KOPT-K1 (cell line): ENCODE measurements at regions not wholly inside any gene's neighbourhood (a gene's known extent, or its start where the extent isn't known, plus 50 kb on each side); places are given as distances from the start of the nearest gene placed in this dataset.

Experiments used
- H3K27ac ChIP-seq: fragments of 200-600 bp; sonication (generic); 2 replicates; pipeline ENCODE4 v1.5.1; 2016; ENCODE audit warnings: antibody characterized with exemption, mild to moderate bottlenecking, low read depth, low read length; ENCODE audit not compliant: poor library complexity, severe bottlenecking
- H3K36me3 ChIP-seq: fragments of 200-600 bp; sonication (generic); 2 replicates; pipeline ENCODE4 v1.5.1; 2017; ENCODE audit warnings: antibody characterized with exemption, mild to moderate bottlenecking, low read length, moderate library complexity; ENCODE audit not compliant: insufficient read depth
- H3K9me3 ChIP-seq: fragments of 200-600 bp; sonication (generic); 2 replicates; pipeline ENCODE4 v1.5.1; 2017; ENCODE audit warnings: antibody characterized with exemption, low read length, mild to moderate bottlenecking; ENCODE audit not compliant: insufficient read depth, poor library complexity, severe bottlenecking

DNA sequence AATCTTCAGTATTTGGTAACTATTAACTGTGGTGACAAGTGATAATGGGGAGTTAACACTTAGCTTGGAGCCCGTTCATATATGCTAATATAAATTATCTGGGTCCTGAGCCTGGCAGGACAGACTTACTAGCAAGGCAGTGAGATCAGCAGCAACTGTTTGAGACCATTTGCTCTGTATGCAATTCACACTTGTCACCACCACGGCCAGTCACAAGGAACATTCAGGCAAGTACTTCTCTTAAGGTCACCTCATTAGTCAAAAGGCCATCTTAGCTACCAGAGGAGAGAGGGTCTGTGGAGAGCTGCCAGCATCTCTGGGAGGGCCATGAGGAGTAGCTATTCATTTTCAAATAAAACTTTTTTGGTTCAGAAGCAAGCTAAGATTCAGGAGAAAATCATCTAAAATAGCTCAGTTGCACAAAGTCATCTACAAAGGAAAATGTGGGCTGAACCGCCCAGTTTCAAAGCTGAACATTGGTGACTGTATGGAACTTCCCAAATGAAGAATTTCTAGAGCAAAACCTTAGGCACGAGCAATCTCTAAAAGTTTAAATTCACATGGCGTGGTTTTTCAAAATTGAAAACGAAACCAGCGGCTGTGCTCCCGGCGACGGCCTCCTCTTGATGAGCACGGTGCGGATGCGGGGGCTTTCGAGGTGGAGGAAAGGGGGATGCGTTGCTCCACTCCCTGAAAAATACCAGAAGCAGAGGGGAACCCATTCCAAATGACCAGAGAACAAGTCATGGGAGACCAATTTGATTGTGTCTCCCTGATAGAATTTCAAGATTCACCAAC, 233.5 kb upstream of the MGMT start:
- no peaks in the 10 kb centered on the region for H3K9me3 ChIP-seq
- peak overlapping the region; percentile 10 for H3K27ac ChIP-seq
- no peaks in the 10 kb centered on the region for H3K36me3 ChIP-seq

DNA sequence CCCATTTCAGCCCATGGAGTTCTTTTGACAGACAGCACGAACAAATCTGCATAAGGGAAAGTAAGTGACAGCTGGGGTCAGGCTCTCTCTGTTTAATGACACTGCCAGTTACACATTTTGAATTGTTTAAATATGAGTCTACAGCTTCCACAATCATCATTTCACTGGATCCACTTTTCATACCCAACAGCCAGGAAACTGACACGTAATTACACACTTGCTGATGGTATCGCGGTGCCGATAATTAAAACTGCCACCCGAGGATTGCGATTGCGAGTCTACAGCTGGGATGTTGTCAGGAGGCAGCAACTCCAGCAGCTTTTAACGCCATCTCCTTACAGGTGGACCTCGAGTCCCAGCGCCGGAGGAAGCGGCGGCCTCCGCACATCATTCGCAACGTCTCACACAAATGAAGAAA, 230.8 kb upstream of the MGMT start:
- Histone ChIP-seq H3K36me3 (no peaks in the 10 kb centered on the region), H3K27ac (no peak overlapping the region), H3K9me3 (no peaks in the 10 kb centered on the region)

DNA sequence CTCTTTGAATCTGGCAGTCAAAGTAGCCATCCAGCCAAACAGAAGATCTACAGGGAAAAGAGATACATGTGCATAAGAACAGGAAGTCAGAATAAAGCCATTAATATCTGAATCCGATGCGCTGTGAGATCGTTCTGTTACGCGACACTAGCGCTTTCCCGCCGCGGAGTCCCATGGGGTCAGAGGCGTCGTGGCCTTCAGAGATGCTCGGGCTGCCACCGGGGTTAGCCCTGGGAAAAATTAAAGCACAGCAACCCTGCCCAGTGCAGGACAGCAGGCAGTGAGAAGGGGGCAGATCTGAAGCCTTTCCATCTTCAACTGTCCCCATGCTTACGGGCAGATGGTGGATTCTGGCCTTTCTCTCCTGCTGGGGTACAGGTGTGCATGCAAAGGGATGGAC, 225.6 kb upstream of the MGMT start:
- Histone ChIP-seq H3K27ac (no peak overlapping the region), H3K9me3 (no peaks in the 10 kb centered on the region), H3K36me3 (no peaks in the 10 kb centered on the region)

DNA sequence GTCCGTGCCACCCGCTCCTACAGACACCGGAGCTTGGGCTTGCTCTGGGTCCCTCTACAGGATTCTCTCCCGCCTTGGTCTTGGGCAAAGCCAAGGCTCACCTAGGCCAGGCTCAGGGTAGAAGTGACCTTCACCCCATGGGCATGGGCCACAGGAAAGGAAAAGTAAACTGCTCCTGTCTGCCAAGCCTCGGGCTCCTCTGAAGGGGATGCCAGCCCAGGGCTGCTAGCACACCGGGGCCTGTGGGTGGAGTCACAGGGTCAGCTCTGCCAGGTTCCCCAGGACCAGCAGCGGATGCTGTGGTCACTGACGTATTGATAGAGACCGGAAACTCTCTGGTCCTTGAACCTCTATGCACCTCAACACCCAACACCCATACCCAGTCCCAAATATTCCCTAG, 222.7 kb upstream of the MGMT start:
- no peaks in the 10 kb centered on the region for H3K9me3 ChIP-seq
- no peak overlapping the region for H3K27ac ChIP-seq
- H3K36me3 ChIP-seq, result no peaks in the 10 kb centered on the region

DNA sequence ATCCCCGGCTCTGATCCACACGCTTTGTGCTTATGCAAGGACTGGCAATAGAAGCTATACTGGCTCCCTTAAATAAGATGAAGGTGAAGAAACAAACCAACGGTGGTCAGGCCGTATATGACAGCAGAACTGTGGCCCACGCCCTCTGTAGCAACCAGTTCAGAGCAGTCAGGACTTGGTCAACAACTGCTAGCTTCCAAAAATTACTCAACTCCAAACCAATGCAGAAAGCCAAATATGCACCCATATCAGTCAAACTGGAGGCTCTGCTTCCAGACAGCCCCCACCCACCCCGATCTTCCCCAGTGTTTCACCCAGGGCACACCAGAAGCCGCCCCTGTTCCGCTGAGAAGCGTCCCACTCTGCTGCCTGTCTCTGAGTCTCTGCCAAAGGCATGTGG, 222.3 kb upstream of the MGMT start:
- Histone ChIP-seq H3K9me3 (no peaks in the 10 kb centered on the region), H3K36me3 (no peaks in the 10 kb centered on the region), H3K27ac (no peak overlapping the region)

DNA sequence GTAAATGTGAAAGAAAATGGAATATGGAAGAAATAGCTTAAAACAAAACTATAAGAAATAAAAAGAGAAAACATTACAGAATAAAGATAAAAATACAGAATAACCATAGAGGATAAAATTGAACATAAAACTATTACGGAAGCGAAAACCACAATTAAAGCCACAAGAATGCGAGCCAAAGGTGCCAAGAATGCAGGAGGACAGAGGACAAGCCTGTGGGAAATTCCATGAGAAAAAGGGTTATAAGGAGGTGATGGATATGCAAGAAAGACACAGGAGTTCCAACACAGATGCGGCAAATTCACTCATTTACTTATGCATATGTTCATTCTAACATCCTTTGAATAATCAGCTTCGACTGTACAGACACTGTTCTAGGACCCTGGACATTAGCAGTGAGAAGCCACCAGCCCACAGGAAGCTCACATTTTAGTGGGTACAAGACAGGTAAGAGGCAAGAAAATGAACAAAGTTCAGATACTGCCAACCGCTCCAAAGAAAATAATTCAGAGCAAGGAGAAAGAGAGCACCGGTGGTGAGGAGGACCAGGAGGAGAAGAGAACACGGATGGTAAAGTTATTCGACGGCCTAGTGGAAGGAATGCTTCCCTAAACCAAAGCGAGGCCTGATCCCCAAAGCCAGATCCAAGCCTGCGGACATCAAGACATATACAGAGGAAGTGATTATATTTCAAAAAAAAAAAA, 213.7 kb upstream of the MGMT start:
- no peaks in the 10 kb centered on the region for H3K36me3 ChIP-seq
- no peak overlapping the region for H3K27ac ChIP-seq
- H3K9me3 ChIP-seq, result peaks cover 12% of the 10 kb centered on the region

DNA sequence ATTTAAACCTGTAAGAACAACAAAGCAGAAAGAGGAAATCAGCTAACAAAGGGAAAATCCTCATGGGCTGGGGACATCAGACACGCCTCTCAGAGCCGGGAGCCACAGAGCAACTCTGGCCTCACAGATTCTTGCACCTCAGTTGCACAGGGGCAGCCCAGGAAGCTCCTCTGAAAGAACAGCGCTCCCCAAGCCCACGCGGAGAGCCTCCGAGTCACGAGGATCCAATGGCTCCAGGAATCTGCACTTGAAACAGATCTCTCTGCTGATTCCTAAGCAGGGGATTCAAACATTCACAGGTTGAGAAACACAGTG, 213.2 kb upstream of the MGMT start:
- H3K9me3 ChIP-seq, result peaks cover 12% of the 10 kb centered on the region
- H3K36me3 ChIP-seq, result no peaks in the 10 kb centered on the region
- H3K27ac ChIP-seq, result no peak overlapping the region

DNA sequence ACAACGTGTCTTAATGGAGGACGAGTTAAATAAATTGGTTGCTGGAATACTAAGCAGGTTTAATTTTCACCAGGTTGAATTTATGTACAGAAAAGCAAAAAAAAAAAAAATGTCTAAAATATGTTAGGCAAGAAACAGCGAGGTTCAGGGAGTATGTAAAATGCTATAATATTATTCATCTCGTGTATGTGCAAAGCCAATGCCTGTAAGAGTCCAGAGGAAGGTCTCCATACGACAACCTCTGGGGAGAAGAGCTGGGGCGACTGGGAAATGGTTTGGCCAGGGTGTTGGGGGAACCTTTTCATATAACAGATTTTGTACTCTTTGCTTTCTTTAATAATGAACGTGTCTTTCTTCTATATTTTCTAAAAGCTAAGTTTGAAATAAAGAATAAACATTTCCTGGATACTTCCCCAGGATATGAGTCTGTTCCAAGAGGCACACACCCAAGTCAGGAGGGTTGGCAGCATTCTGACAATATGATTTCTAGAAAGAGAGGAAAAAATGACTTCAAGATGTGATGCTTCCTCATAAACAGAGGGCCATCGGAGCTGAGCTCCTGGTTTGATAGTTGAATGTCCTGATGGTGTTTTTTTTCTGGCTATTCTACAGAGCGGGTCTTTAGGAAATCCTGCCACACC, 208.6 kb upstream of the MGMT start:
- Histone ChIP-seq H3K9me3 (no peaks in the 10 kb centered on the region), H3K36me3 (no peaks in the 10 kb centered on the region), H3K27ac (no peak overlapping the region)

DNA sequence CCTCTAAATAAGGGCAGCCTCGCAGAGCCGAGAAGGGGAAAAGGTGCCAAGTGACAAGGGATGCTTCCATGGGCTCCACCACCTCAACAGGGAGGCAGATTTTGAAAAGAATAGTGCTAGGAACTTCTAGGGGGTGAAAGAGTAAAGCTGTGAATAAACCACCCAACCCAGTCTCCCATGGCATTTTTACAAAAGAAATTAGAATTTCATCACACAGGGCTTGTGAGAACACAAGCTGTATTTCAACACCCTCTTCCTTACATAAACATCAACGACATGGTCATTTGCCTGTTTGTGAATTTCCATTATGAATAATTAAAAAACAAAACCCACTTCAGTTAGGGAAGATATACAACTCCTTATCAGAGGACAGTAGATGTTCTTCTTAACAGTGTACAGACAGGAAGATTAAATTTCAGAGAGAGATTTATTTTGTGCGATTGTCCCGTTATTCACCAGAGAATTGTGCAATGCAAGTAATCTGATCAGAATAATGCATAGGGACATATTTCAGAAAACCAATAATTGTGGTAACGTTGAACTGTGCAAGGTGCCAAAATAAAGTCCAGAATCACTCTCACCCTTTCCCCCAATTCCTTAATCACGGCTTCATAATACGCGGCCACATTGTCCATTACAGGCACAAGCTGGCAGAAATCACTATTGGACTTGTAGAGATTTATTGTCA, 207.8 kb upstream of the MGMT start:
- no peaks in the 10 kb centered on the region for H3K36me3 ChIP-seq
- H3K27ac ChIP-seq, result no peak overlapping the region
- H3K9me3 ChIP-seq, result no peaks in the 10 kb centered on the region

DNA sequence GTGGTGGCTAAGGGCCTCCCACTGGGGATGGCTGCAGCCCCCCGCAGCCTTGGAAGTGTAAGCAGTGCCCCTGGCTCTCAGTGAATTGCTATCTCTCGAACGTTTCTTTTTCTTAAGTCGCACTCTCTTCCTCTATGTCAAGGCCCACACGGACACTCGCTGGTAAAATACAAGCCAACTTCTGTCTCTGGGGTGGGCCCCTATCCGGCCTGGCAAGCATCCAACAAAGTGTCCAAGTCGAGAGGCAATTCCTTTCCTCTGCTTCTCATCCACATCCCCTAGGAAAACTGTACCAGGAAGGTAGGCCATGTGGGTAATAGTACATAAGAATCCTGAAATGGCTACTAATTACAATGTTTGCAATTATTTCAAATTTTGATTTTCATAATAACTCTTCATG, 194.9 kb upstream of the MGMT start:
- Histone ChIP-seq H3K27ac (no peak overlapping the region), H3K9me3 (no peaks in the 10 kb centered on the region), H3K36me3 (no peaks in the 10 kb centered on the region)

DNA sequence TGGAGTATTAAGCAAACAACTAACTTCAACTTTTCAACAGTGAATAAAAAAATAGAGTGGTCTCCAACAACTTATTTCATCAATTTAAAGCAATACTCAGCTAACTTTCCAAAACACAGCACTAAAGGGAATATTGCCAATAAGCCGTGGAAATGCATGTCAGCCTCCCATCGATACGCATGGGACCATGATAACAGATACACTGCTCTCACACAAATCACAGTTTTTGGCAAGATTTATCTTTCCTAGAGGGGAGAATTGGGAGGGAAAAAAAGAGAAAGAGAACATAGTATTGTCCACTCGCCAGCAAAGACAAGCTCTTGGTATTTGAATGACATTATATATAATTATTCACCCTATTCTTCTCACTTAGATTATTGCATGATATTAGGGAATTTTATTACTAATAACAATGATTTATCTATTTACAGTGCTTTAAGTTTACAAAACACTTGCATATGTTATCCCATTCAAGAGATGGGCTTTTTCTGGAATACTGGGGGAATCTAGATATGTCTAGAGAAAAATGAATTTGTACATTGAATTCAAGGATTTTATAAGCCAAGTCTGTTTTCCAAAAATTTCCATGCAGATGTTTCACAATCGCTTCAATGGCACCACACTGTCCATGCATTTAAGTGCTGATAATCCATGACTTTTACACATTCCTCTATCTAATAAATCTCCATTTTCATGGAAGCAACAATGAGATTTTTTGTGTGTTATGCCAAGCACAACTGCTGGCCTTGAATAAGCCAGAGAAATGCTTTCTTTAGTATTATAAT, 194.0 kb upstream of the MGMT start:
- H3K27ac ChIP-seq, result no peak overlapping the region
- H3K36me3 ChIP-seq, result no peaks in the 10 kb centered on the region
- H3K9me3 ChIP-seq, result no peaks in the 10 kb centered on the region

DNA sequence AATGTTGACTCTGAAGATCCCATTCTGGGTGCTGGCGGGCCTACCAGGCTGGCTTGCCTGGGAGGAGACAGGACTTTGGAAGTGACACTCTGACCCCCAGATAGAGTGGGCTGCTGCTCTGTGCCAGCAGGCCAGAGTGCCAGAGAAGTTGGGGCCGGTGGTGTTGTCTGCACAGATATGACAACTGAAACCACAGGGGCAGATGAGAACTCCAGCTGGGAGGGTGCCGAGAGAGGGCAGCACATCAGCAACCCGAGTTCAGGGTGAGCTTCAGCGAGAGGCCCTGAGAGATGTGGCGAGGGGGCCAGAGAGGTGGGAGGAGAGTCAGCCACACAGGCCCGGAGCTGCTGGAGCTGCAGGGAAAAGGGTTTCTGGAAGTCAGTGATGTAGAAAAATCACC, 193.2 kb upstream of the MGMT start:
- no peak overlapping the region for H3K27ac ChIP-seq
- H3K9me3 ChIP-seq, result no peaks in the 10 kb centered on the region
- H3K36me3 ChIP-seq, result no peaks in the 10 kb centered on the region

DNA sequence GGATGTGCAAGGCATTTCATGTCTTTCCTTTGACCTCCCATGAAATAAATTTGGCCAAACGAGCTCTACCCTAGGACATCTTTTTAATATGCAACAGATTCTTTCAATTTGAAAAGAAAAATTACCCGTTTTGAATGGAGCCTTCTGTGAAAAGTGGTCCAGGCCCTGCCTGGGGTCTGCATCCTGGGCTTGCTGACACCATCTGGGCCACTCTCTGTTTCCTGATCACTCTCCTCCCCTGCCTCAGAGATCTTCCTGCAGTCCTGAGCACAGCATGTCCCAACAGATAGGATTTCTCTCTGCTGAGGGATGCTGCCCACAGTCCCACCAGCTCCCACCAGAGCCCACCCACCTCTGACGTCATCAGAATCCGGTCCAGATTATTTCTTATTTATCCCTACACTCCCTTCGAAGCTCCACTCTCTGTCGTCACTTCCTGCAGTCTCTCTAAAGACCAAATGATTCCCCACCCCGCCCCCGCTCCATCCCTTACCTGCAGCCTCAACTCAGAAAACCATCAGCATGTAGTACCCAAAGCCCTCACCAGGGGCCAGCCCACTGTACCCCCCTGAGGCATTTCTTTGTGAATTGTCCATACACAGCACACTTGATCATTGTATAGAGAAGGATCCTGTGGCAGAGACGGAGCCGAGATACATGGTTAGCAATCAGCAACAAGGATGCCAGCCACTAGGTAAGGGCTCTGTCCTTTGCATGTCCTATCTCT, 192.1 kb upstream of the MGMT start:
- Histone ChIP-seq H3K9me3 (no peaks in the 10 kb centered on the region), H3K36me3 (no peaks in the 10 kb centered on the region), H3K27ac (no peak overlapping the region)

DNA sequence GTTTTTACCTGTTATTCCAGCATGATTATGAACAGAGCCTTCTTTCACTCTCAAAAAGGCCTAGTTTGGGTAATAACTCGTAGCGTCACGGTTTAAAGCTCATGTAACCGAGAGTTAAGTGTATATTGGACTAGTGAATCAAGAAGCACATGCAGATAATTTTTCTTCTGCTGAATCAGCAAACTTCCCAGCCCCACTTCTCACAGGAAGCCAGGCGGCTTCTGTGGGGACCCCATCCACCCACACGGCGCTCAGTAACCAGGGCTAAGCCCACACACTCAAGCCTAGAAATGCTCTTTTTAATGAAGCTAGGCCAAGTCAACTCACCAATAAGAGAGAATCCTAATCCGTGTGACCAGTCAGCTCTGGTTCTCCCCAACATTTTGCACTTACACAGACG, 191.2 kb upstream of the MGMT start:
- H3K36me3 ChIP-seq, result no peaks in the 10 kb centered on the region
- no peaks in the 10 kb centered on the region for H3K9me3 ChIP-seq
- no peak overlapping the region for H3K27ac ChIP-seq
